HG03571 (cell line): ENCODE measurements at regions not wholly inside any gene's neighbourhood (a gene's known extent, or its start where the extent isn't known, plus 50 kb on each side); places are given as distances from the start of the nearest gene placed in this dataset.
"Not testable (repeated sequence)": the region's sequence is repeated elsewhere in the genome, so short reads cannot be mapped to it uniquely, and the experiment has no call there.

Experiments
- ATAC-seq: cut with Tn5 transposase; IDR thresholded peaks from one replicate; pipeline ENCODE4 v1.9.1; 2021; ENCODE audit not compliant: unreplicated experiment

- no peak for ATAC-seq
These were observed 115.9 kb upstream of the GRK3 start for GRCh38 chr22:25448435-25449051.

- ATAC-seq = no peak
These were observed 114.6 kb upstream of the GRK3 start for GRCh38 chr22:25449781-25450317.

- ATAC-seq = no peak
These were observed 112.9 kb upstream of the GRK3 start for GRCh38 chr22:25451480-25452114.

- ATAC-seq = no peak
These were observed 112.3 kb upstream of the GRK3 start for GRCh38 chr22:25452116-25452700.

GRCh38 chr22:25453058-25453457, 111.4 kb upstream of the GRK3 start:
- no peak for ATAC-seq

- no peak for ATAC-seq
These were observed 110.9 kb upstream of the GRK3 start for GRCh38 chr22:25453557-25453956.

- not testable (repeated sequence) for ATAC-seq
These were observed 108.0 kb upstream of the GRK3 start for GRCh38 chr22:25456300-25457043.

- not testable (repeated sequence) for ATAC-seq
These were observed 105.8 kb upstream of the GRK3 start for GRCh38 chr22:25458631-25459030.

- not testable (repeated sequence) for ATAC-seq
These were observed 103.8 kb upstream of the GRK3 start for GRCh38 chr22:25460682-25461081.

- no peak for ATAC-seq
These were observed 103.2 kb upstream of the GRK3 start for GRCh38 chr22:25461301-25461700.

- not testable (repeated sequence) for ATAC-seq
These were observed 101.8 kb upstream of the GRK3 start for GRCh38 chr22:25462474-25463346.

GRCh38 chr22:25463347-25463628, 101.2 kb upstream of the GRK3 start:
- ATAC-seq = not testable (repeated sequence)

- ATAC-seq = not testable (repeated sequence)
These were observed 100.1 kb upstream of the GRK3 start for GRCh38 chr22:25464326-25464725.

GRCh38 chr22:25465949-25466348, 98.5 kb upstream of the GRK3 start:
- ATAC-seq = no peak

- ATAC-seq = no peak
These were observed 92.1 kb upstream of the GRK3 start for GRCh38 chr22:25472382-25472781.

- no peak for ATAC-seq
These were observed 89.0 kb upstream of the GRK3 start for GRCh38 chr22:25475257-25476022.

GRCh38 chr22:25477358-25477757, 87.1 kb upstream of the GRK3 start:
- ATAC-seq = no peak

GRCh38 chr22:25478111-25478510, 86.4 kb upstream of the GRK3 start:
- ATAC-seq = no peak

- no peak for ATAC-seq
These were observed 85.9 kb upstream of the GRK3 start for GRCh38 chr22:25478528-25478927.

- not testable (repeated sequence) for ATAC-seq
These were observed 83.6 kb upstream of the GRK3 start for GRCh38 chr22:25480868-25481267.
